Liver (tissue), 8 donors: ENCODE measurements at regions not wholly inside any gene's neighbourhood (a gene's known extent, or its start where the extent isn't known, plus 50 kb on each side); places are given as distances from the start of the nearest gene placed in this dataset.

Experiments used
- DNase-seq: peaks from one replicate; pipeline ENCODE4 v3.0.0-alpha.2; 2017; ENCODE audit warnings: low spot score
- H3K27ac ChIP-seq, 2 donors: one replicate each; pipeline ENCODE4 v1.7.0; 2013; ENCODE audit warnings: inconsistent platforms in 2 of 2, low read length in 2 of 2, control low read depth in 1 of 2, low read depth in 1 of 2, mild to moderate bottlenecking in 1 of 2
- H3K27me3 ChIP-seq, 4 donors: one replicate each; pipeline versions ENCODE4 v1.6.1 to v1.7.0; 2013; ENCODE audit warnings: low read length in 3 of 4, inconsistent platforms in 1 of 4, mild to moderate bottlenecking in 1 of 4, moderate library complexity in 1 of 4; ENCODE audit not compliant: control insufficient read depth in 4 of 4, insufficient read depth in 4 of 4
- H3K36me3 ChIP-seq, 4 donors: one replicate each; pipeline versions ENCODE4 v1.6.1 to v1.7.0; 2013; ENCODE audit warnings: low read length in 3 of 4, mild to moderate bottlenecking in 3 of 4, low read depth in 1 of 4, moderate library complexity in 1 of 4; ENCODE audit not compliant: control insufficient read depth in 4 of 4, insufficient read depth in 3 of 4
- H3K4me1 ChIP-seq, 4 donors: one replicate each; pipeline versions ENCODE4 v1.6.1 to v1.7.0; 2013; ENCODE audit warnings: low read length in 3 of 4, mild to moderate bottlenecking in 3 of 4, moderate library complexity in 1 of 4; ENCODE audit not compliant: control insufficient read depth in 4 of 4, insufficient read depth in 4 of 4
- H3K4me3 ChIP-seq, 3 donors: one replicate each; pipeline versions ENCODE4 v1.6.1 to v1.7.0; 2013; ENCODE audit warnings: low read length in 3 of 3, control low read depth in 1 of 3, low read depth in 1 of 3, mild to moderate bottlenecking in 1 of 3
- H3K9ac ChIP-seq, 2 donors: one replicate each; pipeline ENCODE4 v1.7.0; 2013; ENCODE audit warnings: low read length in 2 of 2, mild to moderate bottlenecking in 2 of 2, moderate library complexity in 2 of 2, control low read depth in 1 of 2, low read depth in 1 of 2
- H3K9me3 ChIP-seq, 4 donors: one replicate each; pipeline versions ENCODE4 v1.6.1 to v1.7.0; 2013; ENCODE audit warnings: low read length in 3 of 4; ENCODE audit not compliant: control insufficient read depth in 4 of 4
- EGR1 ChIP-seq, 2 donors: IDR thresholded peaks; 2 replicates each; pipeline ENCODE4 v1.6.1; 2016 to 2018; ENCODE audit warnings: antibody characterized with exemption in 2 of 2, low read depth in 2 of 2
- FOXA1 ChIP-seq: IDR thresholded peaks from 2 replicates; pipeline ENCODE4 v1.6.1; 2016; ENCODE audit warnings: antibody characterized with exemption
- FOXA2 ChIP-seq: IDR thresholded peaks from 2 replicates; pipeline ENCODE4 v1.6.1; 2016; ENCODE audit warnings: antibody characterized with exemption
- GABPA ChIP-seq, 2 donors: IDR thresholded peaks in 1 of 2; conservative IDR thresholded peaks in 1 of 2; 2 replicates each; pipeline ENCODE4 v1.6.1; 2016; ENCODE audit warnings: antibody characterized with exemption in 2 of 2, mild to moderate bottlenecking in 1 of 2, moderate library complexity in 1 of 2
- HNF4A ChIP-seq, 2 donors: conservative IDR thresholded peaks; 2 replicates each; pipeline ENCODE4 v1.6.1; 2016; ENCODE audit warnings: antibody characterized with exemption in 2 of 2, mild to moderate bottlenecking in 2 of 2
- HNF4G ChIP-seq: IDR thresholded peaks from 2 replicates; pipeline ENCODE4 v1.6.1; 2016; ENCODE audit warnings: antibody characterized with exemption
- JUND ChIP-seq, 2 donors: IDR thresholded peaks; 2 replicates each; pipeline ENCODE4 v1.6.1; 2016; ENCODE audit warnings: antibody characterized with exemption in 2 of 2
- NR2F2 ChIP-seq: IDR thresholded peaks from 2 replicates; pipeline ENCODE4 v1.6.1; 2016; ENCODE audit warnings: antibody characterized with exemption
- RAD21 ChIP-seq, 2 donors: IDR thresholded peaks; 2 replicates each; pipeline ENCODE4 v1.6.1; 2016; ENCODE audit warnings: antibody characterized with exemption in 2 of 2, mild to moderate bottlenecking in 2 of 2
- RXRA ChIP-seq, 2 donors: IDR thresholded peaks; 2 replicates each; pipeline ENCODE4 v1.6.1; 2017 to 2018; ENCODE audit warnings: antibody characterized with exemption in 2 of 2, mild to moderate bottlenecking in 1 of 2
- TAF1 ChIP-seq: conservative IDR thresholded peaks from 2 replicates; pipeline ENCODE4 v1.6.1; 2016; ENCODE audit warnings: antibody characterized with exemption, mild to moderate bottlenecking
- YY1 ChIP-seq: IDR thresholded peaks from 2 replicates; pipeline ENCODE4 v1.6.1; 2016; ENCODE audit warnings: antibody characterized with exemption, mild to moderate bottlenecking
- WGBS: extraction: QIAGEN DNeasy Blood & Tissue Kit; methylation state at CpG from one replicate; pipeline ENCODE4 v1.1.7; 2013; 5-methylcytosine and 5-hydroxymethylcytosine counted together
- TF ChIP-seq, protein P1 (sequence below): fragments of 150-350 bp; IDR thresholded peaks from 2 replicates; pipeline ENCODE4 v1.5.1; 2017; ENCODE audit warnings: improper control_type of control experiment, low read depth, low read length; ENCODE audit not compliant: missing input control
- TF ChIP-seq, protein P2 (sequence below): IDR thresholded peaks from 2 replicates; pipeline ENCODE4 v1.6.1; 2016; ENCODE audit warnings: antibody characterized with exemption
- TF ChIP-seq, protein P3 (sequence below): IDR thresholded peaks from 2 replicates; pipeline ENCODE4 v1.6.1; 2016; ENCODE audit warnings: antibody characterized with exemption
- TF ChIP-seq, protein P4 (sequence below): IDR thresholded peaks from 2 replicates; pipeline ENCODE4 v1.6.1; 2016; ENCODE audit warnings: antibody characterized with exemption
- TF ChIP-seq, protein P5 (sequence below): IDR thresholded peaks from 2 replicates; pipeline ENCODE4 v1.6.1; 2016; ENCODE audit warnings: antibody characterized with exemption, mild to moderate bottlenecking
- donor health status: healthy.
- donor health status: healthy.
- donor health status: healthy.
- donor health status: healthy.
- donor health status: healthy.

DNA sequence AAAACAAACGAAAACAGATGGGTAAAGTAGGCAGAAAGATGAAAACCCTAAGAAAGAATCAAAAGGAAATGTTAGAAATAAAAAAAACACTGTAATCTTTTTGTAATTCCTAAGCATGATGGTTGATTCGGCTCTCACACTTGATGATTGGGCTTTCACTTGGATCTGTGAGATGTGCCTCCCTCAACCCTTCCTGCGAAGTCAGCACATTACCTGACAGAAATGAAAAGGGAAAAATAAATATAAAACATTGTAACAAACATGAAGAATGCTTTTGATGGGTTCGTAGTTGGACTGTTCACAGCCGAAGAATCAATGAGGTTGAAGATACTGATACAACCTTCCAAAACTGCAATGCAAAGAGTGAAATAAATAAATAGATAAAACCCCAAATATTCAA, 99.8 kb downstream of the AKR1D1 start:
- WGBS, result 96% methylated on average over 5 of the region's 5 CpGs
- no peak overlapping the region for H3K4me3 ChIP-seq
- H3K4me1 ChIP-seq, result peaks cover 0 to 4% (median 2%) of the 10 kb centered on the region in 4 donors
- DNase-seq, result no peak
- H3K27me3 ChIP-seq, result no peaks in the 10 kb centered on the region
- H3K9ac ChIP-seq, result no peak overlapping the region
- no peaks in the 10 kb centered on the region for H3K9me3 ChIP-seq
- H3K27ac ChIP-seq, result no peak overlapping the region
- H3K36me3 ChIP-seq, result no peaks in the 10 kb centered on the region
- TF ChIP-seq HNF4G (no peak), YY1 (no peak), HNF4A (conservative IDR thresholded peaks at IDR 0.05) (no peak), FOXA1 (no peak), TAF1 (no peak), RXRA (IDR thresholded peaks at IDR 0.05) (no peak), GABPA (IDR thresholded peaks at IDR 0.05 in 1 of 2, conservative IDR thresholded peaks at IDR 0.05 in 1 of 2) (no peak), RAD21 (IDR thresholded peaks at IDR 0.05) (no peak), FOXA2 (no peak), NR2F2 (no peak), EGR1 (IDR thresholded peaks at IDR 0.05; ENCODE audit: low read depth in 2 of 2) (no peak), JUND (IDR thresholded peaks at IDR 0.05) (no peak)
- TF ChIP-seq, protein P1, sequence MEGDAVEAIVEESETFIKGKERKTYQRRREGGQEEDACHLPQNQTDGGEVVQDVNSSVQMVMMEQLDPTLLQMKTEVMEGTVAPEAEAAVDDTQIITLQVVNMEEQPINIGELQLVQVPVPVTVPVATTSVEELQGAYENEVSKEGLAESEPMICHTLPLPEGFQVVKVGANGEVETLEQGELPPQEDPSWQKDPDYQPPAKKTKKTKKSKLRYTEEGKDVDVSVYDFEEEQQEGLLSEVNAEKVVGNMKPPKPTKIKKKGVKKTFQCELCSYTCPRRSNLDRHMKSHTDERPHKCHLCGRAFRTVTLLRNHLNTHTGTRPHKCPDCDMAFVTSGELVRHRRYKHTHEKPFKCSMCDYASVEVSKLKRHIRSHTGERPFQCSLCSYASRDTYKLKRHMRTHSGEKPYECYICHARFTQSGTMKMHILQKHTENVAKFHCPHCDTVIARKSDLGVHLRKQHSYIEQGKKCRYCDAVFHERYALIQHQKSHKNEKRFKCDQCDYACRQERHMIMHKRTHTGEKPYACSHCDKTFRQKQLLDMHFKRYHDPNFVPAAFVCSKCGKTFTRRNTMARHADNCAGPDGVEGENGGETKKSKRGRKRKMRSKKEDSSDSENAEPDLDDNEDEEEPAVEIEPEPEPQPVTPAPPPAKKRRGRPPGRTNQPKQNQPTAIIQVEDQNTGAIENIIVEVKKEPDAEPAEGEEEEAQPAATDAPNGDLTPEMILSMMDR, result no peak
- TF ChIP-seq, protein P2, sequence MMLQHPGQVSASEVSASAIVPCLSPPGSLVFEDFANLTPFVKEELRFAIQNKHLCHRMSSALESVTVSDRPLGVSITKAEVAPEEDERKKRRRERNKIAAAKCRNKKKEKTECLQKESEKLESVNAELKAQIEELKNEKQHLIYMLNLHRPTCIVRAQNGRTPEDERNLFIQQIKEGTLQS, result no peak
- TF ChIP-seq, protein P3, sequence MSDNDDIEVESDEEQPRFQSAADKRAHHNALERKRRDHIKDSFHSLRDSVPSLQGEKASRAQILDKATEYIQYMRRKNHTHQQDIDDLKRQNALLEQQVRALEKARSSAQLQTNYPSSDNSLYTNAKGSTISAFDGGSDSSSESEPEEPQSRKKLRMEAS, result no peak
- TF ChIP-seq, protein P4, sequence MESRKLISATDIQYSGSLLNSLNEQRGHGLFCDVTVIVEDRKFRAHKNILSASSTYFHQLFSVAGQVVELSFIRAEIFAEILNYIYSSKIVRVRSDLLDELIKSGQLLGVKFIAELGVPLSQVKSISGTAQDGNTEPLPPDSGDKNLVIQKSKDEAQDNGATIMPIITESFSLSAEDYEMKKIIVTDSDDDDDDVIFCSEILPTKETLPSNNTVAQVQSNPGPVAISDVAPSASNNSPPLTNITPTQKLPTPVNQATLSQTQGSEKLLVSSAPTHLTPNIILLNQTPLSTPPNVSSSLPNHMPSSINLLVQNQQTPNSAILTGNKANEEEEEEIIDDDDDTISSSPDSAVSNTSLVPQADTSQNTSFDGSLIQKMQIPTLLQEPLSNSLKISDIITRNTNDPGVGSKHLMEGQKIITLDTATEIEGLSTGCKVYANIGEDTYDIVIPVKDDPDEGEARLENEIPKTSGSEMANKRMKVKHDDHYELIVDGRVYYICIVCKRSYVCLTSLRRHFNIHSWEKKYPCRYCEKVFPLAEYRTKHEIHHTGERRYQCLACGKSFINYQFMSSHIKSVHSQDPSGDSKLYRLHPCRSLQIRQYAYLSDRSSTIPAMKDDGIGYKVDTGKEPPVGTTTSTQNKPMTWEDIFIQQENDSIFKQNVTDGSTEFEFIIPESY, result no peak

DNA sequence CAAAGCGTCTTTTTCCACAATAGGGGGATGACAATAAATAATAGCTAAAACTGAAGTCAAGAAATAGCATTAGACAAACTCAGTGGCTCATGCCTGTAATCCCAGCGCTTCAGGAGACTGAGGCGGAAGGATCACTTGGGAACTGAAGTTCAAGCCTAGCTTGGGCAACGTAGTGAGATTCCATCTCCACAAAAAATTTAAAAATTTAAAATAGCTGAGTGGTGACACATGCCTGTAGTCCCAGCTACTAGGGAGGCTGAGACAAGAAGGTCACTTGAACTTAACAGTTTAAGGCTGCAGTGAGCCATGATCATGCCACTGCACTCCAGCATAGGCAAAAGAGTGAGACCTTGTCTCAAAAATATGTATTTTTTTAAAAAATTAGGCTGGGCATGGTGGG, 107.9 kb downstream of the AKR1D1 start:
- 94% methylated on average over 4 of the region's 4 CpGs for WGBS

More for the DNA sequence above, 107.9 kb downstream of the AKR1D1 start:
- Histone ChIP-seq H3K4me1 (no peaks in the 10 kb centered on the region), H3K36me3 (no peaks in the 10 kb centered on the region), H3K27ac (no peak overlapping the region), H3K4me3 (no peak overlapping the region), H3K9ac (no peak overlapping the region), H3K9me3 (peaks cover 0 to 4% (median 3%) of the 10 kb centered on the region in 4 donors), H3K27me3 (no peaks in the 10 kb centered on the region)
- no peak for DNase-seq
- TF ChIP-seq, protein P3, result no peak
- TF ChIP-seq, protein P2, result no peak
- TF ChIP-seq GABPA (IDR thresholded peaks at IDR 0.05 in 1 of 2, conservative IDR thresholded peaks at IDR 0.05 in 1 of 2) (no peak), YY1 (no peak), EGR1 (IDR thresholded peaks at IDR 0.05; ENCODE audit: low read depth in 2 of 2) (no peak), NR2F2 (no peak), RAD21 (IDR thresholded peaks at IDR 0.05) (no peak), RXRA (IDR thresholded peaks at IDR 0.05) (no peak)
- TF ChIP-seq, protein P4, result no peak
- TF ChIP-seq, protein P5, sequence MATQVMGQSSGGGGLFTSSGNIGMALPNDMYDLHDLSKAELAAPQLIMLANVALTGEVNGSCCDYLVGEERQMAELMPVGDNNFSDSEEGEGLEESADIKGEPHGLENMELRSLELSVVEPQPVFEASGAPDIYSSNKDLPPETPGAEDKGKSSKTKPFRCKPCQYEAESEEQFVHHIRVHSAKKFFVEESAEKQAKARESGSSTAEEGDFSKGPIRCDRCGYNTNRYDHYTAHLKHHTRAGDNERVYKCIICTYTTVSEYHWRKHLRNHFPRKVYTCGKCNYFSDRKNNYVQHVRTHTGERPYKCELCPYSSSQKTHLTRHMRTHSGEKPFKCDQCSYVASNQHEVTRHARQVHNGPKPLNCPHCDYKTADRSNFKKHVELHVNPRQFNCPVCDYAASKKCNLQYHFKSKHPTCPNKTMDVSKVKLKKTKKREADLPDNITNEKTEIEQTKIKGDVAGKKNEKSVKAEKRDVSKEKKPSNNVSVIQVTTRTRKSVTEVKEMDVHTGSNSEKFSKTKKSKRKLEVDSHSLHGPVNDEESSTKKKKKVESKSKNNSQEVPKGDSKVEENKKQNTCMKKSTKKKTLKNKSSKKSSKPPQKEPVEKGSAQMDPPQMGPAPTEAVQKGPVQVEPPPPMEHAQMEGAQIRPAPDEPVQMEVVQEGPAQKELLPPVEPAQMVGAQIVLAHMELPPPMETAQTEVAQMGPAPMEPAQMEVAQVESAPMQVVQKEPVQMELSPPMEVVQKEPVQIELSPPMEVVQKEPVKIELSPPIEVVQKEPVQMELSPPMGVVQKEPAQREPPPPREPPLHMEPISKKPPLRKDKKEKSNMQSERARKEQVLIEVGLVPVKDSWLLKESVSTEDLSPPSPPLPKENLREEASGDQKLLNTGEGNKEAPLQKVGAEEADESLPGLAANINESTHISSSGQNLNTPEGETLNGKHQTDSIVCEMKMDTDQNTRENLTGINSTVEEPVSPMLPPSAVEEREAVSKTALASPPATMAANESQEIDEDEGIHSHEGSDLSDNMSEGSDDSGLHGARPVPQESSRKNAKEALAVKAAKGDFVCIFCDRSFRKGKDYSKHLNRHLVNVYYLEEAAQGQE, result no peak
- TF ChIP-seq, protein P1, result no peak
